Type B pancreatic cell (in vitro differentiated cells): ENCODE measurements at regions not wholly inside any gene's neighbourhood (a gene's known extent, or its start where the extent isn't known, plus 50 kb on each side); places are given as distances from the start of the nearest gene placed in this dataset.
A peak's percentile ranks its signal among the peaks of the same experiment; 100 is the strongest.

Source experiments
- DNase-seq: peaks from one replicate; pipeline ENCODE4 v3.0.0; 2021; ENCODE audit warnings: mixed read lengths; ENCODE audit not compliant: unreplicated experiment; ENCODE audit errors: extremely low spot score
- H3K27ac Mint-ChIP-seq: 2 replicates; pipeline ENCODE4 v1.8.0; 2021; ENCODE audit warnings: mild to moderate bottlenecking, mixed read lengths
- H3K27me3 Mint-ChIP-seq: 2 replicates; pipeline ENCODE4 v1.8.0; 2021; ENCODE audit warnings: mixed read lengths
- H3K36me3 Mint-ChIP-seq: 2 replicates; pipeline ENCODE4 v1.8.0; 2021; ENCODE audit warnings: mixed read lengths
- H3K4me1 Mint-ChIP-seq: one replicate; pipeline ENCODE4 v1.8.0; 2021; ENCODE audit warnings: mixed read lengths; ENCODE audit not compliant: unreplicated experiment
- H3K4me3 Mint-ChIP-seq: 2 replicates; pipeline ENCODE4 v1.8.0; 2021; ENCODE audit warnings: mild to moderate bottlenecking, mixed read lengths
- H3K9me3 Mint-ChIP-seq: 2 replicates; pipeline ENCODE4 v1.8.0; 2021; ENCODE audit warnings: mixed read lengths
- CTCF ChIP-seq: fragments of 200-600 bp; sonication (generic); conservative IDR thresholded peaks from 2 replicates; pipeline ENCODE4 v1.5.0; 2021; ENCODE audit warnings: antibody characterized with exemption, mild to moderate bottlenecking

DNA sequence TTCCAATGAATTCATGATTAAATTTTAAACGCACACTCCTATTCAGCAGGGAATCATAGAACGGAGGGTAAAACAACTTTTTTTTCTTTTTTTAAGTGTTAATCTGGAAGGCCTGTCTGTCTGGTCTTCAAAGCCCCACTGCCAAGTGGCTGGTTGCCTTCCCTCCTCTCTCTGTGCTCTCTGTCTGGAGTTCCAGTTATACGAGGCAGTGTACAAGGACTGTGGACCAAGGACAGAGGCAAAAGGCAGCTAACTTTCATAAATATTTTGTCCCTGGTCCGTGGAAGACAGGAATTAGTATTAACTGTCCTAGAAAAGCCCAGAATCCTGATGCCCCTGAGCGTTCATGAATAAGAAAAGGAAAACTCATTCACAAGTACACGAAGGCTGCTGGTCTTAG, 164.0 kb upstream of the E2F8 start:
- no peak for DNase-seq
- Mint-ChIP-seq H3K4me3 (no peak overlapping the region), H3K4me1 (peaks cover 6% of the 10 kb centered on the region), H3K27me3 (peaks cover 22% of the 10 kb centered on the region), H3K36me3 (no peaks in the 10 kb centered on the region), H3K9me3 (no peaks in the 10 kb centered on the region), H3K27ac (no peak overlapping the region)
- no peak for TF ChIP-seq CTCF

DNA sequence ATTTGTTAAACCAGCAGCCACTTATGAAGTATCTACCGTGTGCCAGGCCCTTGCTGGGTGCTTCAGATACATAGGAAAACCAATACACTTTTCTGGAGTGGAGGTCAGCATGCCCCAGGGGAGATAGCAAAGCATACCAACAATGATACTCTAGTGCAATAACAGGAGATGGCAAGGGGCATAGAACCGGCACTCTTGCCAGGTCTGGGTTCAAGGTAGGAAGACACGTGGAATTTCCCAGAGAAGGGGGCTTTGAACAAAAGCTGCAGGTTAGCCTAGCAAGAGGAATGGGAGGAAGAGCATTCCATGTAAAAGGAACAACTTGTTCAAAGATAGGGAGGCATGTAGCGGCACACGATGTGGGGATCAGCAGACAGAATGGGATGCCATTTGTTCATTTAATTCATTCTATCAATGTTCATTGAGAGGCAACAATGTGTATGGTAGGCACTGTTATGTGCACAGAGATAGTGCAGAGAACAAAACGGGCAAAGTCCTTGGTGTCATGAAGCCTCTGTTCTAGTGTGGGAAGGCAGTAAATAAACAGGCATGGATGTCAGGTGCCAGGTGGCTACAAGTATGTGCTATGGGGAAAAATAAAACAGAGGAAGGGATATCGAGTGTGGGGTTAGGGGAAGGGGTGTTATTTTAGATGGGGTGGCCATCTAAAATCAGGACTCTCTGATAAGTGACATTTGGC, 162.6 kb upstream of the E2F8 start:
- H3K36me3 Mint-ChIP-seq: no peaks in the 10 kb centered on the region

GRCh38 chr11:19400296-19400695, 159.6 kb upstream of the E2F8 start:
- H3K27ac Mint-ChIP-seq: no peak overlapping the region
- DNase-seq: peak; percentile 6
- no peaks in the 10 kb centered on the region for H3K9me3 Mint-ChIP-seq
- no peaks in the 10 kb centered on the region for H3K36me3 Mint-ChIP-seq
- peaks cover 13% of the 10 kb centered on the region for H3K27me3 Mint-ChIP-seq
- no peak overlapping the region for H3K4me3 Mint-ChIP-seq
- no peak for TF ChIP-seq CTCF
- H3K4me1 Mint-ChIP-seq: no peaks in the 10 kb centered on the region

More for the DNA sequence above, 162.6 kb upstream of the E2F8 start:
- Mint-ChIP-seq H3K27ac (no peak overlapping the region), H3K27me3 (peaks cover 22% of the 10 kb centered on the region), H3K4me3 (no peak overlapping the region), H3K9me3 (no peaks in the 10 kb centered on the region), H3K4me1 (peaks cover 6% of the 10 kb centered on the region)
- no peak for TF ChIP-seq CTCF
- DNase-seq: no peak

DNA sequence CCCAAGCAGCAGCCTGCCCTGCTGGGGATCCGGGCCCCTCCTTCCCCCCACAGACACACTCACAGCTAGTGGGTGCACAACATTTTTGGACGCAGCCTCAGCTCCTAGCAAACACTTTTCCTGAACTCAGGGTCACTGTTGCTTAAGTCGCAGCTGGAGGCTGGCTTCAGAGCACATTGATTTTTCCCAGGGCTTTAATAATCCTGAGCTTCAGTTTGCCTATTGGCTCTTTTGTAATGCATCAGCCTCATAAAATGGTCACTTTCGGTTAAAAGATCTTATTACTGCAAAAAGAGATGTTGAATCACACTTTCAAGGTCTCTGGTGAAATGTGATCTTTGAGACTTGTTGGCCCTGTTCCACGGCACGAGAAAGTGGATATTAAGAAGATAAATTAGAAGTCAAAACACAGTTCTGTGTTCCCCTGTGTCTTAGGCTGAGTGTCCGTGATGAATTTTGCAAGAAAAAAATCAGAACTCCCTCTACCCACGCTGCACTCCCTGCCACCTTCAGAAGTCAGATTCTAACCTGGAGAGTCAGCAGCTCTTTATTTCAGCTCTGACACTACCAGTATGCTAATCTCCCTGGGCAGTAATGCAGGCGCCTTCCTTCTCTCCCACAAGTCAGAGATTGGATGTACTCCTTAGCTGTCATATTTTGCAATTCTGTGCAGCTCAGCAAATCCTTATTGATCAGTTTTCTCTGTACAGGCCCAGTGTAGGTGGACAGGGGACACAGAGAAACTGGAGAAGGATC, 158.2 kb upstream of the E2F8 start:
- no peaks in the 10 kb centered on the region for H3K9me3 Mint-ChIP-seq
- H3K4me1 Mint-ChIP-seq: no peaks in the 10 kb centered on the region
- TF ChIP-seq CTCF: no peak

GRCh38 chr11:19398273-19398672, 157.5 kb upstream of the E2F8 start:
- no peak overlapping the region for H3K4me3 Mint-ChIP-seq
- H3K27ac Mint-ChIP-seq: no peak overlapping the region
- TF ChIP-seq CTCF: no peak
- no peaks in the 10 kb centered on the region for H3K4me1 Mint-ChIP-seq
- peaks cover 5% of the 10 kb centered on the region for H3K27me3 Mint-ChIP-seq
- no peaks in the 10 kb centered on the region for H3K36me3 Mint-ChIP-seq
- H3K9me3 Mint-ChIP-seq: no peaks in the 10 kb centered on the region
- DNase-seq: peak; percentile 39

More for the DNA sequence above, 158.2 kb upstream of the E2F8 start:
- Mint-ChIP-seq H3K4me3 (no peak overlapping the region), H3K36me3 (no peaks in the 10 kb centered on the region), H3K27ac (no peak overlapping the region), H3K27me3 (peaks cover 12% of the 10 kb centered on the region)
- peak; percentile 22 for DNase-seq
